ENCODE measurements at regions not wholly inside any gene's neighbourhood (a gene's known extent, or its start where the extent isn't known, plus 50 kb on each side); places are given as distances from the start of the nearest gene placed in this dataset.

GRCh38 chr6:44057931-44058616 lies 69.2 kb downstream of the MRPL14 start:
- H3K27ac ChIP-seq (ENCODE audit: low read length) = peak overlapping the region; percentile 97
- H3K4me3 ChIP-seq (ENCODE audit: low read length) = no peak overlapping the region
- H3F3A ChIP-seq (ENCODE audit: low read length, unreplicated experiment) = no peaks in the 10 kb centered on the region
- peak overlapping the region; percentile 72 for H3K9ac ChIP-seq (ENCODE audit: low read length)
- ATAC-seq (no peak), DNase-seq (peak; percentile 39)
- H3K27me3 ChIP-seq (ENCODE audit: low read length) = no peaks in the 10 kb centered on the region
- H4K20me1 ChIP-seq (ENCODE audit: low read length) = no peaks in the 10 kb centered on the region
- H3K36me3 ChIP-seq (ENCODE audit: low read depth, low read length) = no peaks in the 10 kb centered on the region
- intact Hi-C loops (cut with micrococcal nuclease) = loop anchor here (2.0 to 5.0 kb wide), 2 partner anchors 15 to 86 kb away; no protein-coding TSS in a partner anchor
- H3K9me3 ChIP-seq (ENCODE audit: low read length) = no peaks in the 10 kb centered on the region
- CTCF ChIA-PET = interaction anchor here (0.5 to 1.2 kb wide), 4 partner anchors 17 to 1828 kb away, joined by 3 to 9 read pairs (median 6); no protein-coding TSS in a partner anchor
- H2AFZ ChIP-seq (ENCODE audit: low read length) = no peak overlapping the region
- peaks cover 64% of the 10 kb centered on the region for H3K4me1 ChIP-seq (ENCODE audit: insufficient read depth, low read length)
- TF ChIP-seq CTCF (conservative IDR thresholded peaks at IDR 0.05; ENCODE audit: low read depth, low read length) (no peak), EZH2 (IDR thresholded peaks at IDR 0.05; ENCODE audit: low read length, unreplicated experiment) (no peak), EZH2phosphoT487 (IDR thresholded peaks at IDR 0.05; ENCODE audit: borderline replicate concordance, low read length) (no peak)
- POLR2A ChIA-PET (ENCODE audit: unreplicated experiment) = interaction anchor here (1.0 kb wide), 1 partner anchor 15 kb away, joined by 6 read pairs; no protein-coding TSS in a partner anchor
- H3K4me2 ChIP-seq (ENCODE audit: low read length) = peak overlapping the region; percentile 52
- no peaks in the 10 kb centered on the region for H3K79me2 ChIP-seq (ENCODE audit: low read length)
- BruUV-seq (replicated peaks) = TSS peak; percentile 69
- no peaks in the 10 kb centered on the region for H3K9me2 ChIP-seq (replicated peaks; ENCODE audit: low read length)

- DNase-seq (no peak), ATAC-seq (no peak)
- H3K4me2 ChIP-seq (ENCODE audit: low read length) = no peak overlapping the region
- CTCF ChIA-PET = interaction anchor here (0.5 to 1.2 kb wide), 3 partner anchors 17 to 1827 kb away, joined by 3 to 8 read pairs (median 4); no protein-coding TSS in a partner anchor
- peaks cover 71% of the 10 kb centered on the region for H3K4me1 ChIP-seq (ENCODE audit: insufficient read depth, low read length)
- no peak overlapping the region for H3K4me3 ChIP-seq (ENCODE audit: low read length)
- no peak overlapping the region for H2AFZ ChIP-seq (ENCODE audit: low read length)
- H3K9me3 ChIP-seq (ENCODE audit: low read length) = no peaks in the 10 kb centered on the region
- no peaks in the 10 kb centered on the region for H3K79me2 ChIP-seq (ENCODE audit: low read length)
- no peaks in the 10 kb centered on the region for H3K27me3 ChIP-seq (ENCODE audit: low read length)
- BruUV-seq (replicated peaks) = no TSS peak
- H3F3A ChIP-seq (ENCODE audit: low read length, unreplicated experiment) = no peaks in the 10 kb centered on the region
- POLR2A ChIA-PET (ENCODE audit: unreplicated experiment) = interaction anchor here (0.6 kb wide), 1 partner anchor 287 kb away, joined by 3 read pairs; no protein-coding TSS in a partner anchor
- intact Hi-C loops (cut with micrococcal nuclease) = loop anchor here (5.0 kb wide), 1 partner anchor 85 kb away; no protein-coding TSS in a partner anchor
- TF ChIP-seq EZH2phosphoT487 (IDR thresholded peaks at IDR 0.05; ENCODE audit: borderline replicate concordance, low read length) (no peak), CTCF (conservative IDR thresholded peaks at IDR 0.05; ENCODE audit: low read depth, low read length) (no peak), EZH2 (IDR thresholded peaks at IDR 0.05; ENCODE audit: low read length, unreplicated experiment) (no peak)
- H3K9ac ChIP-seq (ENCODE audit: low read length) = peak overlapping the region; percentile 72
- H3K9me2 ChIP-seq (replicated peaks; ENCODE audit: low read length) = no peaks in the 10 kb centered on the region
- no peaks in the 10 kb centered on the region for H3K36me3 ChIP-seq (ENCODE audit: low read depth, low read length)
- H3K27ac ChIP-seq (ENCODE audit: low read length) = peak overlapping the region; percentile 97
- no peaks in the 10 kb centered on the region for H4K20me1 ChIP-seq (ENCODE audit: low read length)
These were observed 69.9 kb downstream of the MRPL14 start for GRCh38 chr6:44057238-44057930.
